GM10266 (cell line): ENCODE measurements at regions not wholly inside any gene's neighbourhood (a gene's known extent, or its start where the extent isn't known, plus 50 kb on each side); places are given as distances from the start of the nearest gene placed in this dataset.

ENCODE experiments used
- DNase-seq: peaks from one replicate; pipeline ENCODE4 v3.0.0; 2012; ENCODE audit errors: extremely low spot score
- CTCF ChIP-seq: IDR thresholded peaks from 2 replicates; pipeline ENCODE4 v1.5.1; 2012; ENCODE audit warnings: mild to moderate bottlenecking, low read depth; ENCODE audit not compliant: control insufficient read depth, insufficient read depth; ENCODE audit errors: missing control alignments

- TF ChIP-seq CTCF = no peak
- no peak for DNase-seq
Measured at GRCh38 chr12:75596406-75596805, 85.0 kb upstream of the KRR1 start.

GRCh38 chr12:75592638-75593335 is 81.4 kb upstream of the KRR1 start:
- no peak for DNase-seq

GRCh38 chr12:75592086-75592485 is 80.7 kb upstream of the KRR1 start:
- no peak for TF ChIP-seq CTCF
- DNase-seq = no peak

More at GRCh38 chr12:75592638-75593335, 81.4 kb upstream of the KRR1 start:
- TF ChIP-seq CTCF = no peak

- DNase-seq = no peak
- TF ChIP-seq CTCF = no peak
Measured at GRCh38 chr12:75591628-75592027, 80.2 kb upstream of the KRR1 start.

- no peak for TF ChIP-seq CTCF
- DNase-seq = no peak
Measured at GRCh38 chr12:75589801-75590200, 78.4 kb upstream of the KRR1 start.

- TF ChIP-seq CTCF = no peak
- no peak for DNase-seq
Measured at GRCh38 chr12:75587340-75588106, 76.1 kb upstream of the KRR1 start.

GRCh38 chr12:75585330-75585729 is 73.9 kb upstream of the KRR1 start:
- DNase-seq = no peak
- TF ChIP-seq CTCF = no peak
